ENCODE measurements at regions not wholly inside any gene's neighbourhood (a gene's known extent, or its start where the extent isn't known, plus 50 kb on each side); places are given as distances from the start of the nearest gene placed in this dataset.
"Not testable (repeated sequence)": the region's sequence is repeated elsewhere in the genome, so short reads cannot be mapped to it uniquely, and the experiment has no call there.

- H3K4me3 ChIP-seq, result no peak overlapping the region
- no peaks in the 10 kb centered on the region for H3K36me3 ChIP-seq (ENCODE audit: low read depth)
- no peaks in the 10 kb centered on the region for H3K9me2 ChIP-seq (ENCODE audit: insufficient read depth)
- H4K20me1 ChIP-seq (ENCODE audit: insufficient read depth), result no peaks in the 10 kb centered on the region
- H3K9me3 ChIP-seq (ENCODE audit: low read depth), result no peaks in the 10 kb centered on the region
- peaks cover 20% of the 10 kb centered on the region for H3K4me1 ChIP-seq (ENCODE audit: insufficient read depth)
- no peak overlapping the region for H2AFZ ChIP-seq
- peak; percentile 80 for DNase-seq
- no peak overlapping the region for H3K9ac ChIP-seq
- H3K27ac ChIP-seq, result peak overlapping the region; percentile 16; the same call in 1 of the 2 replicates
- H3K4me2 ChIP-seq (ENCODE audit: unreplicated experiment), result peak overlapping the region; percentile 21
- H3K79me2 ChIP-seq (ENCODE audit: insufficient read depth), result no peaks in the 10 kb centered on the region
- 32 to 46% methylated on average over 3 of the region's 3 CpGs for WGBS, 2 experiments (ENCODE audit: low coverage in 1 of 2, low lambda C conversion rate in 2 of 2, missing lambda C conversion rate in 2 of 2)
- in situ Hi-C loops (cut with MboI), result no loop called here
- TF ChIP-seq EZH2 (IDR thresholded peaks at IDR 0.05; ENCODE audit: insufficient read depth, poor library complexity, severe bottlenecking) (no peak), EZH2phosphoT487 (IDR thresholded peaks at IDR 0.05; ENCODE audit: insufficient read depth, low read depth) (no peak)
- no peaks in the 10 kb centered on the region for H3K27me3 ChIP-seq (replicated peaks; ENCODE audit: insufficient read depth)
- H3F3A ChIP-seq (ENCODE audit: insufficient read depth), result peaks cover 21% of the 10 kb centered on the region
Observed at GRCh38 chr16:48075398-48075797, 80.4 kb downstream of the ABCC12 start.

DNA sequence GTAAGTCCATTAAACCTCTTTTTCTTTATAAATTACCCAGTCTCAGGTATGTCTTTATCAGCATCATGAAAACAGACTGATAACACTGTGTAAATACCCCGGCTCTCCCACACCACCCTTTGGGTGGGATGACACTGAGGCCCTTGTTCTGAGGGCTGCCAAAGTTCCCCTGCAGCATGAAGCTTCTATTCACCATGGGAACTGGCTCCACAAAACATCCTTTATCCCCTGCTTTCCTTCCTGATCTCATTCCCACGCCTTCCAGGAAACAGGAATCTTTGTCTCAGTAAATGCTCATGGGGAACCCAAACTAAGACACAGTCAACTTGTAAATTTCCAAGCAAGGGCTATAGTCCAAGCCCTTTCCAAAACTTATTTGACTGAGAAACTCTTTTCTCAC is 88.4 kb downstream of the ABCC12 start:
- Histone ChIP-seq H3K9me3 (ENCODE audit: low read depth) (no peaks in the 10 kb centered on the region), H3K4me1 (ENCODE audit: insufficient read depth) (no peaks in the 10 kb centered on the region), H3K4me2 (ENCODE audit: unreplicated experiment) (no peak overlapping the region), H3K9me2 (ENCODE audit: insufficient read depth) (no peaks in the 10 kb centered on the region), H3K9ac (no peak overlapping the region), H4K20me1 (ENCODE audit: insufficient read depth) (no peaks in the 10 kb centered on the region), H3K79me2 (ENCODE audit: insufficient read depth) (no peaks in the 10 kb centered on the region), H3K27ac (no peak overlapping the region), H3F3A (ENCODE audit: insufficient read depth) (no peaks in the 10 kb centered on the region), H3K27me3 (replicated peaks; ENCODE audit: insufficient read depth) (no peaks in the 10 kb centered on the region), H3K4me3 (no peak overlapping the region), H3K36me3 (ENCODE audit: low read depth) (no peaks in the 10 kb centered on the region), H2AFZ (no peak overlapping the region)
- 62 to 66% methylated on average over 2 of the region's 2 CpGs for WGBS, 2 experiments (ENCODE audit: low coverage in 1 of 2, low lambda C conversion rate in 2 of 2, missing lambda C conversion rate in 2 of 2)
- no peak for DNase-seq
- in situ Hi-C loops (cut with MboI), result no loop called here
- TF ChIP-seq EZH2 (IDR thresholded peaks at IDR 0.05; ENCODE audit: insufficient read depth, poor library complexity, severe bottlenecking) (no peak), EZH2phosphoT487 (IDR thresholded peaks at IDR 0.05; ENCODE audit: insufficient read depth, low read depth) (no peak)

DNA sequence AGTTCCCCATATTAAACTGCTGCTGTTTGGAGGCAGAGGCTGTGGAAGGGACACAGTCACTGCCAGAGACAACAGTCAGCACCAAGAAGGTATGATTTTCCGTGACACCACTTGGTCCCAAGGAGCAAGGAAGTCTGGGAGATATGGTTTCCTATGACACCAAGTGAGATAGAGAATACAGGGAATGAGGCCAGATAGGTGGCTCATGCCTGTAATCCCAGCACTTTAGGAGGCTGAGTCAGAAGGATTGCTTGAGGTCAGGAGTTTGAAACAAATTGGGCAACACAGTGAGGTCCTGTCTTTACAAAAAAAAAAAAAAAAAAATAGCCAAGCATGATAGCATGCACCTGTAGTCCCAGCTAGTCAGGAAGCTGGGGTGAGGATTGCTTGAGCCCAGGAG is 90.8 kb downstream of the ABCC12 start:
- WGBS, 2 experiments (ENCODE audit: low coverage in 1 of 2, low lambda C conversion rate in 2 of 2, missing lambda C conversion rate in 2 of 2), result 43 to 46% methylated on average over 1 of the region's 1 CpG
- no peaks in the 10 kb centered on the region for H3K27me3 ChIP-seq (replicated peaks; ENCODE audit: insufficient read depth)
- H2AFZ ChIP-seq, result no peak overlapping the region
- H3K9ac ChIP-seq, result no peak overlapping the region
- H3K27ac ChIP-seq, result no peak overlapping the region
- no peak for TF ChIP-seq EZH2 (IDR thresholded peaks at IDR 0.05; ENCODE audit: insufficient read depth, poor library complexity, severe bottlenecking)
- no peak for TF ChIP-seq EZH2phosphoT487 (IDR thresholded peaks at IDR 0.05; ENCODE audit: insufficient read depth, low read depth)
- no peaks in the 10 kb centered on the region for H3K9me3 ChIP-seq (ENCODE audit: low read depth)
- no peaks in the 10 kb centered on the region for H3K79me2 ChIP-seq (ENCODE audit: insufficient read depth)
- no peaks in the 10 kb centered on the region for H3K36me3 ChIP-seq (ENCODE audit: low read depth)
- H3K4me1 ChIP-seq (ENCODE audit: insufficient read depth), result no peaks in the 10 kb centered on the region
- no peak overlapping the region for H3K4me3 ChIP-seq
- H3K9me2 ChIP-seq (ENCODE audit: insufficient read depth), result no peaks in the 10 kb centered on the region
- H4K20me1 ChIP-seq (ENCODE audit: insufficient read depth), result no peaks in the 10 kb centered on the region
- DNase-seq, result peak; percentile 63
- in situ Hi-C loops (cut with MboI), result no loop called here
- H3K4me2 ChIP-seq (ENCODE audit: unreplicated experiment), result no peak overlapping the region
- H3F3A ChIP-seq (ENCODE audit: insufficient read depth), result no peaks in the 10 kb centered on the region

GRCh38 chr16:48062681-48063080 is 93.1 kb downstream of the ABCC12 start:
- H3K4me1 ChIP-seq (ENCODE audit: insufficient read depth), result no peaks in the 10 kb centered on the region
- no peak overlapping the region for H3K4me3 ChIP-seq
- in situ Hi-C loops (cut with MboI), result no loop called here
- H3K9me3 ChIP-seq (ENCODE audit: low read depth), result no peaks in the 10 kb centered on the region
- no peaks in the 10 kb centered on the region for H3K79me2 ChIP-seq (ENCODE audit: insufficient read depth)
- no peak overlapping the region for H2AFZ ChIP-seq
- H3F3A ChIP-seq (ENCODE audit: insufficient read depth), result no peaks in the 10 kb centered on the region
- H3K27ac ChIP-seq, result no peak overlapping the region
- no peaks in the 10 kb centered on the region for H3K36me3 ChIP-seq (ENCODE audit: low read depth)
- no peak for DNase-seq
- no peak overlapping the region for H3K9ac ChIP-seq
- H4K20me1 ChIP-seq (ENCODE audit: insufficient read depth), result no peaks in the 10 kb centered on the region
- H3K9me2 ChIP-seq (ENCODE audit: insufficient read depth), result no peaks in the 10 kb centered on the region
- TF ChIP-seq EZH2phosphoT487 (IDR thresholded peaks at IDR 0.05; ENCODE audit: insufficient read depth, low read depth) (no peak), EZH2 (IDR thresholded peaks at IDR 0.05; ENCODE audit: insufficient read depth, poor library complexity, severe bottlenecking) (no peak)
- no peak overlapping the region for H3K4me2 ChIP-seq (ENCODE audit: unreplicated experiment)
- H3K27me3 ChIP-seq (replicated peaks; ENCODE audit: insufficient read depth), result no peaks in the 10 kb centered on the region

DNA sequence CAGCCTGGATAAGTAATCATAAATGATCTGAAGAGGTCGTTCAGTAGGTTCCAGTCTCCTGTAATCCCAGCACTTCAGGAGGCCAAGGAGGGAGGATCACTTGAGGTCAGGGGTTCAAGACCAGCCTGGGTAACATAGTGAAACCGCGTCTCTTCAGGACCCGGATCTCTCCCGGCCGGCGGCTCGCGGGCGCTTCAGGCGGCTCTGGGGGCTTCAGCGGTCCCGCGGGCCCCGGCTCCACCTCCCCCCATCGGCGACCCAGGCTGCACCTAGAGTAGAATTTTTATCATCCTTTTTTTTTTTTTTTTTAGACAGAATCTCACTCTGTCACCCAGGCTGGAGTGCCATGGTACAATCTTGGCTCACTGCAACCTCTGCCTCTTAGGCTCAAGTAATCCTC is 95.9 kb downstream of the ABCC12 start:
- Histone ChIP-seq H3K79me2 (ENCODE audit: insufficient read depth) (no peaks in the 10 kb centered on the region), H2AFZ (no peak overlapping the region), H3K9me3 (ENCODE audit: low read depth) (no peaks in the 10 kb centered on the region), H3K9ac (no peak overlapping the region), H3K9me2 (ENCODE audit: insufficient read depth) (no peaks in the 10 kb centered on the region), H3K27me3 (replicated peaks; ENCODE audit: insufficient read depth) (no peaks in the 10 kb centered on the region), H4K20me1 (ENCODE audit: insufficient read depth) (no peaks in the 10 kb centered on the region), H3K4me1 (ENCODE audit: insufficient read depth) (no peaks in the 10 kb centered on the region; the same call in 1 of the 2 replicates), H3F3A (ENCODE audit: insufficient read depth) (no peaks in the 10 kb centered on the region), H3K4me2 (ENCODE audit: unreplicated experiment) (no peak overlapping the region), H3K27ac (no peak overlapping the region), H3K4me3 (no peak overlapping the region), H3K36me3 (ENCODE audit: low read depth) (no peaks in the 10 kb centered on the region)
- DNase-seq, result no peak
- TF ChIP-seq EZH2 (IDR thresholded peaks at IDR 0.05; ENCODE audit: insufficient read depth, poor library complexity, severe bottlenecking), result no peak
- TF ChIP-seq EZH2phosphoT487 (IDR thresholded peaks at IDR 0.05; ENCODE audit: insufficient read depth, low read depth), result no peak
- 92 to 93% methylated on average over 16 to 17 of the region's 17 CpGs for WGBS, 2 experiments (ENCODE audit: low coverage in 1 of 2, low lambda C conversion rate in 2 of 2, missing lambda C conversion rate in 2 of 2)
- in situ Hi-C loops (cut with MboI), result no loop called here

GRCh38 chr16:48059190-48059589 is 96.6 kb downstream of the ABCC12 start:
- H3K4me3 ChIP-seq; H4K20me1 ChIP-seq (ENCODE audit: insufficient read depth); DNase-seq; H3K9ac ChIP-seq; H3F3A ChIP-seq (ENCODE audit: insufficient read depth); in situ Hi-C loops (cut with MboI); H3K36me3 ChIP-seq (ENCODE audit: low read depth); H3K9me3 ChIP-seq (ENCODE audit: low read depth); H3K27ac ChIP-seq; H2AFZ ChIP-seq; H3K4me1 ChIP-seq (ENCODE audit: insufficient read depth); H3K27me3 ChIP-seq (replicated peaks; ENCODE audit: insufficient read depth); H3K4me2 ChIP-seq (ENCODE audit: unreplicated experiment); H3K9me2 ChIP-seq (ENCODE audit: insufficient read depth); H3K79me2 ChIP-seq (ENCODE audit: insufficient read depth): not testable (repeated sequence)
- WGBS, 2 experiments (ENCODE audit: low coverage in 1 of 2, low lambda C conversion rate in 2 of 2, missing lambda C conversion rate in 2 of 2), result 91 to 94% methylated on average over 19 to 23 of the region's 25 CpGs
